T-helper 2 cell treated with Interferon-gamma antibody and Interleukin-4, amounts not matched to agents 5 μg/mL and 100 μg/mL, for 36 hours (primary cell): ENCODE measurements at regions not wholly inside any gene's neighbourhood (a gene's known extent, or its start where the extent isn't known, plus 50 kb on each side); places are given as distances from the start of the nearest gene placed in this dataset.
"Not testable (repeated sequence)": the region's sequence is repeated elsewhere in the genome, so short reads cannot be mapped to it uniquely, and the experiment has no call there.

Experiments
- DNase-seq: peaks from one replicate; pipeline ENCODE4 v3.0.0; 2021; ENCODE audit warnings: low spot score
- H3K27ac Mint-ChIP-seq: one replicate; pipeline ENCODE4 v1.8.0; 2021; ENCODE audit warnings: mild to moderate bottlenecking, mixed read lengths
- H3K27me3 Mint-ChIP-seq: one replicate; pipeline ENCODE4 v1.8.0; 2021; ENCODE audit warnings: low read depth, mixed read lengths
- H3K36me3 Mint-ChIP-seq: one replicate; pipeline ENCODE4 v1.8.0; 2021; ENCODE audit warnings: low read depth, mixed read lengths
- H3K4me1 Mint-ChIP-seq: one replicate; pipeline ENCODE4 v1.8.0; 2021; ENCODE audit warnings: low read depth, mixed read lengths
- H3K4me3 Mint-ChIP-seq: one replicate; pipeline ENCODE4 v1.8.0; 2022; ENCODE audit warnings: mild to moderate bottlenecking, moderate library complexity, mixed read lengths
- H3K9me3 Mint-ChIP-seq: one replicate; pipeline ENCODE4 v1.8.0; 2021; ENCODE audit warnings: mixed read lengths

- H3K9me3 Mint-ChIP-seq = peaks cover 51% of the 10 kb centered on the region
- H3K4me3 Mint-ChIP-seq, DNase-seq, H3K36me3 Mint-ChIP-seq, H3K27ac Mint-ChIP-seq, H3K27me3 Mint-ChIP-seq, H3K4me1 Mint-ChIP-seq: not testable (repeated sequence)
Measured at GRCh38 chr5:12856105-12856504, 951.9 kb upstream of the CTNND2 start.

DNA sequence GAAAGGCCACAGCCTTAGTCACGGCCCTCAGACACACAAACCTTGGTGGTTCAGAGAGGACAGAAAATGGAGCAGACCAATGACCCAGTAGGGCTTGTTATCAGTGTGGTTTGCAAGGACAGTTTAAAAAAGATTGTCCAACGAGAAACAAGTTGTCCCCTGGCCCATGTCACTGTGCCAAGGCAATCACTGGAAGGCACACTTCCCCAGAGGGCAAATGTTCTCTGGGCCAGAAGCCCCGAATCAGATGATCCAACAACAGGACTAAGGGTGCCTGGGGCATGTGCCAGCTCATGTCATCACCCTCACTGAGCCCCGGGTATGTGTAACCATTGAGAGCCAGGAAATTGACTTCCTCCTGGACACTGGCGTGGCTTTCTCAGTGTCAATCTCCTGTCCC, 950.1 kb upstream of the CTNND2 start:
- H3K9me3 Mint-ChIP-seq = peaks cover 52% of the 10 kb centered on the region
- no peak overlapping the region for H3K27ac Mint-ChIP-seq
- H3K4me1 Mint-ChIP-seq = no peaks in the 10 kb centered on the region
- no peak for DNase-seq
- no peak overlapping the region for H3K4me3 Mint-ChIP-seq
- no peaks in the 10 kb centered on the region for H3K27me3 Mint-ChIP-seq
- no peaks in the 10 kb centered on the region for H3K36me3 Mint-ChIP-seq

DNA sequence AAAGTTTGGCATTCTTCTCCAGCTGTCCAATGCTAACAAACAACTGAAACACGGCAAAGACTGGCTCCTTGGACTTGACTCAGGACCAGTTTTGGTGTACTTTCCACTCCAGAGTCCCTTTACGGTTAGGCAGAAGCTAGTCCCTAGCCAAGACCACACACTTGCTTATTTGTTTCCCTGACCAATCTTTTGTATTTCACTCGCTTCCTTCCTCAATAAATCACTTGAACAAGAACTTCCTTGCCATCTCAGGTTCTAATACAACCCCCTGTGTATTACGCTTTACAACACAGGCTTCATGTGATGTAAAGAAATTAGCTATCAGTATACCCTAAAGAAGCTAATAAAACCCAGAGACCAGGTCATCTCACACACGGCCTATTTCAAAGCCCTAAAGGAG, 947.5 kb upstream of the CTNND2 start:
- Mint-ChIP-seq H3K27ac (no peak overlapping the region), H3K27me3 (no peaks in the 10 kb centered on the region), H3K4me3 (no peak overlapping the region), H3K4me1 (no peaks in the 10 kb centered on the region), H3K9me3 (peaks cover 51% of the 10 kb centered on the region), H3K36me3 (no peaks in the 10 kb centered on the region)
- no peak for DNase-seq

DNA sequence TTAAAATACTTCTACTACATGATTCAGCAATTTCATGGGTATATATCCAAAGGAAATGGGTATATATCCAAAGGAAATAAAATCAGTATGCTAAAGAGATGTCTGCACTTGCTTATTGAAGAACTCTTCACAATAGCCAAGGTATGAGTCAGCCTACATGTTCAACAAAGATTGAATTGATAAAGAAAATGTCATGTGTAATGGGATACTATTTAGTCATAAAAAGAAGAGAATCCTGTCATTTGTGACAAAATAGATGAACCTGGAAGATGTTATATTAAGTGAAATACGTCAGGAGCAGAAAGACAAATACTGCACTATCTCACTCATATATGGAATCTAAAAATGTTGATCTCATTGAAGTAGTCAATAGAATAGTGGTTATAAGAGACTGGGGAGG, 944.5 kb upstream of the CTNND2 start:
- peaks cover 50% of the 10 kb centered on the region for H3K9me3 Mint-ChIP-seq
- H3K27me3 Mint-ChIP-seq = no peaks in the 10 kb centered on the region
- no peak overlapping the region for H3K4me3 Mint-ChIP-seq
- H3K36me3 Mint-ChIP-seq = no peaks in the 10 kb centered on the region
- H3K27ac Mint-ChIP-seq = no peak overlapping the region
- H3K4me1 Mint-ChIP-seq = no peaks in the 10 kb centered on the region
- DNase-seq = no peak

GRCh38 chr5:12845549-12846159, 941.4 kb upstream of the CTNND2 start:
- H3K27ac Mint-ChIP-seq = no peak overlapping the region
- H3K9me3 Mint-ChIP-seq = peaks cover 46% of the 10 kb centered on the region
- no peaks in the 10 kb centered on the region for H3K27me3 Mint-ChIP-seq
- H3K36me3 Mint-ChIP-seq = no peaks in the 10 kb centered on the region
- H3K4me3 Mint-ChIP-seq = no peak overlapping the region
- no peak for DNase-seq
- no peaks in the 10 kb centered on the region for H3K4me1 Mint-ChIP-seq

DNA sequence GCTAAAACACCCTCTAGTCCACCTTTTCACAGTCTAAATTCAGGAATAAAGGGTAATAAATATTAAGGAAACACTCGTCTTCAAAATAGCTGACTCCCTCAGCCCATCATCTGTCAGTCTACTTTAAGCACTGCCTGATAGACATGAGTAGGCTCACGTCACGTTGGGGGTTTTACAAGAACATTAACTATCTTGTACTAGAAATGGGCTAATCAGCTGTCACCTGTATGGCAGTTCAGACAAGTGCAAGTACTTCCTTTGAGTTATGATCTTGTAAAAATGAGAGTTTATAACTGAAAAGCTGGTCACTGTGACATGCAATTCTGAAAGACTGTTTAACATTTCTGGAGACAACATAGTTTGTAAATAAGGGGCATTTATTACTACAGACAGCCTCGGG, 936.7 kb upstream of the CTNND2 start:
- H3K27me3 Mint-ChIP-seq = no peaks in the 10 kb centered on the region
- DNase-seq = no peak
- H3K36me3 Mint-ChIP-seq = no peaks in the 10 kb centered on the region
- H3K9me3 Mint-ChIP-seq = peaks cover 46% of the 10 kb centered on the region
- no peak overlapping the region for H3K27ac Mint-ChIP-seq
- H3K4me1 Mint-ChIP-seq = no peaks in the 10 kb centered on the region
- H3K4me3 Mint-ChIP-seq = no peak overlapping the region

- Mint-ChIP-seq H3K4me1 (no peaks in the 10 kb centered on the region), H3K27me3 (no peaks in the 10 kb centered on the region), H3K27ac (no peak overlapping the region), H3K4me3 (no peak overlapping the region), H3K9me3 (peaks cover 55% of the 10 kb centered on the region), H3K36me3 (no peaks in the 10 kb centered on the region)
- no peak for DNase-seq
Measured at GRCh38 chr5:12837592-12837991, 933.3 kb upstream of the CTNND2 start.

DNA sequence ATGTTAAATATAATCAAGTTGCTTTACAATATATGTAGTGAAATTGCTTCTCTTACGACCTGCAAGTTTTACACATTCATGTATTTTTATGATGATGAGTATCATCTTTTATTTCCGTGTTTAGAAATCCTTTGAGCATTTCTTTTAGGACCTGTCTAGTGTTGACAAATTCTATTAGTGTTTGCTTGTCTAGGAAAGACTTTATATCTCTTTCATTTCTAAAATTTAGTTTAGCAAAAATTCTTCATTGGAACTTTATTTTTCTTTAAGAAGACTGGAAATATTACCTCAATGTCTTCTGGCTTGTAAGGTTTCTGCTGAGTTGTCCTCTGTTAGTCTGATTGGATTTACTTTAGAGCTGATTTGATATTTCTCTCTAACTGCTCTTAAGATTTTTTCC, 920.9 kb upstream of the CTNND2 start:
- Mint-ChIP-seq H3K36me3 (no peaks in the 10 kb centered on the region), H3K4me1 (no peaks in the 10 kb centered on the region), H3K27ac (no peak overlapping the region), H3K9me3 (peaks cover 51% of the 10 kb centered on the region), H3K4me3 (no peak overlapping the region), H3K27me3 (no peaks in the 10 kb centered on the region)
- DNase-seq = no peak

- DNase-seq = no peak
- H3K27me3 Mint-ChIP-seq = no peaks in the 10 kb centered on the region
- no peaks in the 10 kb centered on the region for H3K36me3 Mint-ChIP-seq
- no peak overlapping the region for H3K4me3 Mint-ChIP-seq
- H3K9me3 Mint-ChIP-seq = peaks cover 18% of the 10 kb centered on the region
- H3K27ac Mint-ChIP-seq = no peak overlapping the region
- H3K4me1 Mint-ChIP-seq = no peaks in the 10 kb centered on the region
Measured at GRCh38 chr5:12805165-12805698, 901.0 kb upstream of the CTNND2 start.

DNA sequence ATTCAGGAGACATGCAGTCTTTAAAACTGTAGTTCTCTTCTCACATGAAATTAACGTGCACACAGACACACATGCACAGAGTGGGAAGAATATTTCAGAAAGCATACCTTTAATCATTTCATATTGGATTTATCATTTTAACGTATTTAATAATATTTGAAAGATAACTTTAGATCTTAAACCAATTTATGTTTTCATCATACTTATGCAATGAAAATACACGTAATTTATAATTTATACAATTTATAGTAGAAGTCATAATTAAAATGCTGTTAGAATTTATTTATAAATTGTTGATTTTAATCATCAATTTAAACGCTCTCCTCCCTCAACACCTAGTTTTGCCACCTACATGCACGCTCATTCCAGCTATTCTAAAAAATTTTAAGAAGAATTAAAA, 894.9 kb upstream of the CTNND2 start:
- Mint-ChIP-seq H3K4me3 (no peak overlapping the region), H3K27me3 (no peaks in the 10 kb centered on the region), H3K4me1 (no peaks in the 10 kb centered on the region), H3K27ac (no peak overlapping the region), H3K36me3 (no peaks in the 10 kb centered on the region), H3K9me3 (peaks cover 33% of the 10 kb centered on the region)
- no peak for DNase-seq

DNA sequence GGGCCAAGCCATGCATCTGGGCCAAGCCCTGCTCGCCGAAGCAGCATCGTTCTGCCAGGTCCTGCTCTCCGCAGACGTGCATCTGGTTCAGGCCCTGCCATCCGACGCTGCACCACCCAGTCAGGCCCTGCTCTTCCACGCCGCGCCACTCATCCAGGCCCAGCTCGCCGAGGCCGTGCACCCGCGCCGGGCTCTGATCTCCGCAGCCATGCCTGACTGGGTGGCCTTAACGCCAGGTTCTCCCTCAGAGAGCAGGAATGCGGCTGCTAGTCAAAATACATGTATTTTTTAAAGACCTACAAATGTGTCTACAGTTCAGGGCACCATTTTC, 891.1 kb upstream of the CTNND2 start:
- no peak for DNase-seq
- H3K9me3 Mint-ChIP-seq = peaks cover 50% of the 10 kb centered on the region
- no peak overlapping the region for H3K27ac Mint-ChIP-seq
- no peaks in the 10 kb centered on the region for H3K27me3 Mint-ChIP-seq
- no peaks in the 10 kb centered on the region for H3K36me3 Mint-ChIP-seq
- H3K4me3 Mint-ChIP-seq = no peak overlapping the region
- H3K4me1 Mint-ChIP-seq = no peaks in the 10 kb centered on the region

GRCh38 chr5:12794476-12795332, 890.5 kb upstream of the CTNND2 start:
- Mint-ChIP-seq H3K27me3 (no peaks in the 10 kb centered on the region), H3K4me1 (no peaks in the 10 kb centered on the region), H3K4me3 (no peak overlapping the region), H3K27ac (no peak overlapping the region), H3K36me3 (no peaks in the 10 kb centered on the region), H3K9me3 (peaks cover 55% of the 10 kb centered on the region)
- no peak for DNase-seq

DNA sequence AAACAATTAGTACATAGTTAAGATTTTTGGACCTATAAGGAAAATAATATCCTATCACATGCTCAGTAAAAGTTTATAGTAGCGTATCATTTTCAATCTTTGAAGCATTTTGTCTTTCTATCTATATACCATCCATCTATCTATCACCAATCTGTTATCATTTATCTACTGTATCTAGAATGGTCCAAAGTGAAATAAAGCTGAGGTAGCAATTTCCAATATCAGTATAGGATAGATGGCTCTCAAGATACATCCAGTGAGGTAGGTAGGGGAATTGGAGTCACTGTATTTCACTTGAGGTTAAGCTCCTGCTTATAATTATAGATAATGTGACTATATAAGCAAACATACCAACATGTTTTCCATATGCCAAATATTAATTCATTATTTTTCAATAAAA, 889.1 kb upstream of the CTNND2 start:
- peaks cover 63% of the 10 kb centered on the region for H3K9me3 Mint-ChIP-seq

GRCh38 chr5:12780536-12780935, 876.3 kb upstream of the CTNND2 start:
- H3K4me1 Mint-ChIP-seq = no peaks in the 10 kb centered on the region
- peaks cover 22% of the 10 kb centered on the region for H3K9me3 Mint-ChIP-seq
- H3K36me3 Mint-ChIP-seq = no peaks in the 10 kb centered on the region
- no peak overlapping the region for H3K4me3 Mint-ChIP-seq
- H3K27me3 Mint-ChIP-seq = no peaks in the 10 kb centered on the region
- no peak overlapping the region for H3K27ac Mint-ChIP-seq
- DNase-seq = no peak

More for the DNA sequence above, 889.1 kb upstream of the CTNND2 start:
- H3K27me3 Mint-ChIP-seq = no peaks in the 10 kb centered on the region
- H3K36me3 Mint-ChIP-seq = no peaks in the 10 kb centered on the region
- DNase-seq = no peak
- H3K4me3 Mint-ChIP-seq = no peak overlapping the region
- H3K4me1 Mint-ChIP-seq = no peaks in the 10 kb centered on the region
- no peak overlapping the region for H3K27ac Mint-ChIP-seq
